Central memory CD8-positive, alpha-beta T cell (primary cell): ENCODE measurements at regions not wholly inside any gene's neighbourhood (a gene's known extent, or its start where the extent isn't known, plus 50 kb on each side); places are given as distances from the start of the nearest gene placed in this dataset.

ENCODE experiments used
- ATAC-seq: fragments of 150-1000 bp; cut with Tn5 transposase; replicated peaks from 2 replicates; pipeline ENCODE4 v1.10.0; 2022; ENCODE audit warnings: mild to moderate bottlenecking, moderate FRiP score, moderate number of reproducible peaks; ENCODE audit not compliant: poor library complexity, severe bottlenecking; ENCODE audit errors: extremely low read depth
- DNase-seq, 2 donors: peaks; one replicate each; pipeline ENCODE4 v3.0.0; 2021; ENCODE audit warnings: low spot score in 2 of 2
- H3K27ac Mint-ChIP-seq: one replicate; pipeline ENCODE4 v1.8.0; 2022; ENCODE audit warnings: low read depth, mild to moderate bottlenecking, moderate library complexity, mixed read lengths
- H3K27me3 Mint-ChIP-seq: one replicate; pipeline ENCODE4 v1.8.0; 2022; ENCODE audit warnings: mixed read lengths
- H3K36me3 Mint-ChIP-seq: one replicate; pipeline ENCODE4 v1.8.0; 2022; ENCODE audit warnings: mild to moderate bottlenecking, moderate library complexity, mixed read lengths; ENCODE audit not compliant: insufficient read depth
- H3K4me1 Mint-ChIP-seq: one replicate; pipeline ENCODE4 v1.8.0; 2022; ENCODE audit warnings: mixed read lengths
- H3K4me3 Mint-ChIP-seq: one replicate; pipeline ENCODE4 v1.8.0; 2022; ENCODE audit warnings: mild to moderate bottlenecking, moderate library complexity, mixed read lengths
- H3K9me3 Mint-ChIP-seq: one replicate; pipeline ENCODE4 v1.8.0; 2022; ENCODE audit warnings: mixed read lengths

- no peaks in the 10 kb centered on the region for H3K4me1 Mint-ChIP-seq
- DNase-seq (no peak), ATAC-seq (no peak)
- H3K9me3 Mint-ChIP-seq = peaks cover 5% of the 10 kb centered on the region
- H3K4me3 Mint-ChIP-seq = no peak overlapping the region
- no peak overlapping the region for H3K27ac Mint-ChIP-seq
- no peaks in the 10 kb centered on the region for H3K36me3 Mint-ChIP-seq
- H3K27me3 Mint-ChIP-seq = no peaks in the 10 kb centered on the region
Measured at GRCh38 chr6:23985015-23985414, 141.0 kb upstream of the NRSN1 start.

GRCh38 chr6:23989885-23990533 lies 136.0 kb upstream of the NRSN1 start:
- Mint-ChIP-seq H3K27ac (no peak overlapping the region), H3K36me3 (peaks cover 2% of the 10 kb centered on the region), H3K4me3 (no peak overlapping the region), H3K27me3 (no peaks in the 10 kb centered on the region), H3K9me3 (no peaks in the 10 kb centered on the region), H3K4me1 (no peaks in the 10 kb centered on the region)
- no peak for DNase-seq
- no peak for ATAC-seq

GRCh38 chr6:23994013-23994412 lies 132.0 kb upstream of the NRSN1 start:
- no peak overlapping the region for H3K27ac Mint-ChIP-seq
- ATAC-seq (no peak), DNase-seq (no peak)
- H3K9me3 Mint-ChIP-seq = peaks cover 5% of the 10 kb centered on the region
- peaks cover 2% of the 10 kb centered on the region for H3K36me3 Mint-ChIP-seq
- no peaks in the 10 kb centered on the region for H3K27me3 Mint-ChIP-seq
- no peak overlapping the region for H3K4me3 Mint-ChIP-seq
- H3K4me1 Mint-ChIP-seq = no peaks in the 10 kb centered on the region

GRCh38 chr6:24004062-24004461 lies 122.0 kb upstream of the NRSN1 start:
- no peak for ATAC-seq
- no peak overlapping the region for H3K4me3 Mint-ChIP-seq
- no peak overlapping the region for H3K27ac Mint-ChIP-seq
- DNase-seq = no peak
- no peaks in the 10 kb centered on the region for H3K4me1 Mint-ChIP-seq
- peaks cover 12% of the 10 kb centered on the region for H3K9me3 Mint-ChIP-seq
- no peaks in the 10 kb centered on the region for H3K27me3 Mint-ChIP-seq
- H3K36me3 Mint-ChIP-seq = no peaks in the 10 kb centered on the region

GRCh38 chr6:24004659-24005058 lies 121.4 kb upstream of the NRSN1 start:
- H3K36me3 Mint-ChIP-seq = no peaks in the 10 kb centered on the region
- no peaks in the 10 kb centered on the region for H3K27me3 Mint-ChIP-seq
- ATAC-seq = no peak
- H3K27ac Mint-ChIP-seq = no peak overlapping the region
- no peak overlapping the region for H3K4me3 Mint-ChIP-seq
- peaks cover 12% of the 10 kb centered on the region for H3K9me3 Mint-ChIP-seq
- H3K4me1 Mint-ChIP-seq = no peaks in the 10 kb centered on the region
- DNase-seq = no peak

DNA sequence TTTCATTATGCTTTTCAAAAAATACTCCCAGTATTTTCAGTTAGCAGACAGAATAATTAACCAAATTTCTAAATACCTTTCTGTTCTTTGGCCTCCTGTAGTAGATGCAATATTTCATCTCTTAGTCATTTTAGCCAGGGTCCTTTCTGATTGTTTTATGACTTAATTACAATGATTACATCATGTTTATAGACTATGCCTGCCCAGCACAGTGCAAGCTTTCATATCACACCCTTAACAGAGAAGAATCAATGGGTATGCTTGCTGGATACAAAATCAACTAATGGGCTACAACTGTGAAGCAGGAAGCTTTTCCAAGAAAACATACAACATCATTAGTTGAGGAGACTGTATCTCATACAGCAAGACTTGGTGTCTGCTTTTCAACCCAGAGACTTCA lies 119.8 kb upstream of the NRSN1 start:
- H3K4me3 Mint-ChIP-seq = no peak overlapping the region
- H3K27ac Mint-ChIP-seq = no peak overlapping the region
- no peaks in the 10 kb centered on the region for H3K27me3 Mint-ChIP-seq
- no peak for DNase-seq
- no peaks in the 10 kb centered on the region for H3K36me3 Mint-ChIP-seq
- no peak for ATAC-seq
- peaks cover 12% of the 10 kb centered on the region for H3K9me3 Mint-ChIP-seq
- no peaks in the 10 kb centered on the region for H3K4me1 Mint-ChIP-seq

- DNase-seq (no peak), ATAC-seq (no peak)
- Mint-ChIP-seq H3K9me3 (peaks cover 13% of the 10 kb centered on the region), H3K27me3 (no peaks in the 10 kb centered on the region), H3K27ac (no peak overlapping the region), H3K4me3 (no peak overlapping the region), H3K4me1 (no peaks in the 10 kb centered on the region), H3K36me3 (no peaks in the 10 kb centered on the region)
Measured at GRCh38 chr6:24009319-24009718, 116.7 kb upstream of the NRSN1 start.

GRCh38 chr6:24010133-24010532 lies 115.9 kb upstream of the NRSN1 start:
- DNase-seq (no peak), ATAC-seq (no peak)
- Mint-ChIP-seq H3K4me1 (no peaks in the 10 kb centered on the region), H3K27me3 (no peaks in the 10 kb centered on the region), H3K36me3 (no peaks in the 10 kb centered on the region), H3K9me3 (peaks cover 13% of the 10 kb centered on the region), H3K27ac (no peak overlapping the region), H3K4me3 (no peak overlapping the region)

DNA sequence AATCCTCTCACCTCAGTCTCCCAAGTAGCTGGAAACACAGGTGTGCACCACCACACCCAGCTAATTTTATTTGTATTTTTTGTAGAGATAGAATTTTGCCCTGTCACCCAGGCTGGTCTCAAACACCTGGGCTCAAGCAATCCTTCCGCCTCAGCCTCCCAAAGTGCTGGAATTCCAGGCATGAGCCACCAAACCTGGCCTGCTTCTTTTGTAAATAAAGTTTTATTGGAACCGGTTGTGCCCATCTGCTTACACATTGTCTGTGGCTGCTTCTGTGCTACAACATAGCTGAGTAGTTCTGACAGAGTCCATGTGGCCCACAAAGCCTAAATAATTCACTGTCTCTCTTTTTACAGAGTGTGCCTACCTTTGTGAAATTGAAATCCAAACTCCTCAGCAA lies 109.7 kb upstream of the NRSN1 start:
- no peaks in the 10 kb centered on the region for H3K27me3 Mint-ChIP-seq
- H3K9me3 Mint-ChIP-seq = peaks cover 15% of the 10 kb centered on the region
- no peaks in the 10 kb centered on the region for H3K36me3 Mint-ChIP-seq
- DNase-seq (no peak), ATAC-seq (no peak)
- H3K27ac Mint-ChIP-seq = no peak overlapping the region
- H3K4me3 Mint-ChIP-seq = no peak overlapping the region
- H3K4me1 Mint-ChIP-seq = no peaks in the 10 kb centered on the region

- Mint-ChIP-seq H3K27me3 (no peaks in the 10 kb centered on the region), H3K9me3 (peaks cover 15% of the 10 kb centered on the region), H3K4me1 (no peaks in the 10 kb centered on the region), H3K36me3 (no peaks in the 10 kb centered on the region), H3K27ac (no peak overlapping the region), H3K4me3 (no peak overlapping the region)
- ATAC-seq = no peak
- DNase-seq = no peak
Measured at GRCh38 chr6:24016857-24017256, 109.2 kb upstream of the NRSN1 start.

DNA sequence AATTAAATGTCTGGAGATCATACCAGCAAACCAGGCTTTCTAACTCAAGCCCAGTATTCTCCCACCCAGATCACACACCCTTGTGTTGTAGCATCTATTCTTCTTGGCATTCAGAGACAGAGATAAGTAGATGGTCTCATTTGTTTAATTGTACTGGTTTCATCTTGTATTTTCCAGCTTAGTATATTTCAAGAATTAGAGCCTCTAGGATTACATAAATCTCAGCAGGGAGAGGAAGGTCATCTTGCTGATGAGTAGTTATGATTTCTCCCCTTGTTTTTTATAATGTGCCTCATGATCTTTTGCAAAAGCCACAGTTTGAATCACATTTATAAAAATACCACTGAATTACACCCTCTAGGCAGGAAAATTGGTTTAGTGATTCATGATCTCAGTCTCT lies 106.6 kb upstream of the NRSN1 start:
- Mint-ChIP-seq H3K4me1 (no peaks in the 10 kb centered on the region), H3K27me3 (no peaks in the 10 kb centered on the region), H3K4me3 (no peak overlapping the region), H3K36me3 (no peaks in the 10 kb centered on the region), H3K27ac (no peak overlapping the region), H3K9me3 (peaks cover 14% of the 10 kb centered on the region)
- no peak for DNase-seq
- no peak for ATAC-seq

DNA sequence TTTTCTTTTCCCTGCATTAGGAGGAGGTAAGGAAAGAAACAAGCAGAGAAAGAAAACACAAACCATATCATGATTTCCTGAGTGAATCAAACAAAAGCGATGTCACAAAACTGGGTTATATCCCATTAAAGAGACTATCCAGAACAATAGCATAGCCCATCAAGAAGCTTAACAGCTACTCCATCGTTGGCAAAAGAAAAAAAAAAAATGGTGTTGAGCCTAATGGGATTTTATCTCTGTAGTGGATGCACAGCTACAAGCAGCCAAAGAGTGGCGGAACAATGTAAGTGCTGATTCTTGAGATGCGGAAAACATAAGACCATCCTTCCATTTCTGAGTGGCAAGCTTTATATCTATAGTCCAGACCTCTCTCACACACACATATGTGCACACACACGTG lies 106.2 kb upstream of the NRSN1 start:
- Mint-ChIP-seq H3K36me3 (no peaks in the 10 kb centered on the region), H3K4me3 (no peak overlapping the region), H3K9me3 (peaks cover 14% of the 10 kb centered on the region), H3K27me3 (no peaks in the 10 kb centered on the region), H3K4me1 (no peaks in the 10 kb centered on the region), H3K27ac (no peak overlapping the region)
- no peak for ATAC-seq
- no peak for DNase-seq

- no peak overlapping the region for H3K27ac Mint-ChIP-seq
- no peak for DNase-seq
- H3K27me3 Mint-ChIP-seq = no peaks in the 10 kb centered on the region
- H3K4me1 Mint-ChIP-seq = no peaks in the 10 kb centered on the region
- H3K4me3 Mint-ChIP-seq = no peak overlapping the region
- H3K9me3 Mint-ChIP-seq = peaks cover 20% of the 10 kb centered on the region
- no peaks in the 10 kb centered on the region for H3K36me3 Mint-ChIP-seq
- ATAC-seq = no peak
Measured at GRCh38 chr6:24026050-24026449, 100.0 kb upstream of the NRSN1 start.

GRCh38 chr6:24031496-24031895 lies 94.5 kb upstream of the NRSN1 start:
- DNase-seq = no peak
- H3K4me3 Mint-ChIP-seq = no peak overlapping the region
- ATAC-seq = no peak
- peaks cover 27% of the 10 kb centered on the region for H3K9me3 Mint-ChIP-seq
- no peaks in the 10 kb centered on the region for H3K27me3 Mint-ChIP-seq
- H3K36me3 Mint-ChIP-seq = no peaks in the 10 kb centered on the region
- H3K27ac Mint-ChIP-seq = no peak overlapping the region
- no peaks in the 10 kb centered on the region for H3K4me1 Mint-ChIP-seq
